ENCODE measurements at regions not wholly inside any gene's neighbourhood (a gene's known extent, or its start where the extent isn't known, plus 50 kb on each side); places are given as distances from the start of the nearest gene placed in this dataset.

- no peak for DNase-seq
- H3K23ac ChIP-seq (ENCODE audit: low read length), result no peak overlapping the region
- no peaks in the 10 kb centered on the region for H3K36me3 ChIP-seq (ENCODE audit: control insufficient read depth in 1 of 2, insufficient read depth in 2 of 2, low read length in 2 of 2)
- H3K27ac ChIP-seq (ENCODE audit: low read depth, low read length), result no peak overlapping the region
- H3K4me1 ChIP-seq (ENCODE audit: control insufficient read depth in 1 of 2, insufficient read depth in 2 of 2, low read length in 2 of 2), result no peaks in the 10 kb centered on the region
- H3K9ac ChIP-seq (ENCODE audit: low read length), result no peak overlapping the region
- no peaks in the 10 kb centered on the region for H3K27me3 ChIP-seq (ENCODE audit: insufficient read depth, low read length)
- peaks cover 6% of the 10 kb centered on the region for H3K9me3 ChIP-seq (ENCODE audit: insufficient read depth, low read depth, low read length)
- no peak overlapping the region for H2BK5ac ChIP-seq (ENCODE audit: low read depth, low read length, poor library complexity)
- no peak overlapping the region for H4K8ac ChIP-seq (ENCODE audit: low read depth, low read length)
- H3K14ac ChIP-seq (ENCODE audit: low read length), result no peak overlapping the region
- no peaks in the 10 kb centered on the region for H3K79me2 ChIP-seq (ENCODE audit: control insufficient read depth, insufficient read depth, low read length, poor library complexity)
- H3K79me1 ChIP-seq (ENCODE audit: low read length), result no peaks in the 10 kb centered on the region
- H2AK5ac ChIP-seq (ENCODE audit: low read length), result no peak overlapping the region
- no peak overlapping the region for H2BK12ac ChIP-seq (ENCODE audit: low read length)
- no CpG with 5 or more reads among the region's 1 CpG for WGBS (ENCODE audit: extremely low coverage, insufficient coverage, insufficient read length)
- no peak overlapping the region for H2AFZ ChIP-seq (ENCODE audit: insufficient read depth, low read length, poor library complexity)
- H4K12ac ChIP-seq (ENCODE audit: low read depth, low read length), result no peak overlapping the region
- no peak overlapping the region for H4K91ac ChIP-seq (ENCODE audit: low read depth, low read length)
- no peak overlapping the region for H2BK120ac ChIP-seq (ENCODE audit: insufficient read depth, low read length, poor library complexity)
- no peak overlapping the region for H3K4me3 ChIP-seq (ENCODE audit: low read depth, low read length)
- no peak overlapping the region for H3K18ac ChIP-seq (ENCODE audit: low read length)
- H3K4ac ChIP-seq (ENCODE audit: low read depth, low read length), result no peak overlapping the region
- H3K4me2 ChIP-seq (ENCODE audit: low read length), result no peak overlapping the region
Measured at GRCh38 chr4:18846313-18846712, 824.8 kb upstream of the LCORL start.

GRCh38 chr4:18844726-18845125 lies 823.2 kb upstream of the LCORL start:
- Histone ChIP-seq H2AFZ (ENCODE audit: insufficient read depth, low read length, poor library complexity) (no peak overlapping the region), H2BK5ac (ENCODE audit: low read depth, low read length, poor library complexity) (no peak overlapping the region), H2BK120ac (ENCODE audit: insufficient read depth, low read length, poor library complexity) (no peak overlapping the region), H3K36me3 (ENCODE audit: control insufficient read depth in 1 of 2, insufficient read depth in 2 of 2, low read length in 2 of 2) (no peaks in the 10 kb centered on the region), H3K14ac (ENCODE audit: low read length) (no peak overlapping the region), H3K79me1 (ENCODE audit: low read length) (no peaks in the 10 kb centered on the region), H3K9me3 (ENCODE audit: insufficient read depth, low read depth, low read length) (peaks cover 6% of the 10 kb centered on the region), H2AK5ac (ENCODE audit: low read length) (no peak overlapping the region), H4K8ac (ENCODE audit: low read depth, low read length) (no peak overlapping the region), H3K18ac (ENCODE audit: low read length) (no peak overlapping the region), H3K27ac (ENCODE audit: low read depth, low read length) (no peak overlapping the region), H3K9ac (ENCODE audit: low read length) (no peak overlapping the region), H3K4me3 (ENCODE audit: low read depth, low read length) (no peak overlapping the region), H3K27me3 (ENCODE audit: insufficient read depth, low read length) (no peaks in the 10 kb centered on the region), H4K12ac (ENCODE audit: low read depth, low read length) (no peak overlapping the region), H2BK12ac (ENCODE audit: low read length) (no peak overlapping the region), H4K91ac (ENCODE audit: low read depth, low read length) (no peak overlapping the region), H3K4me1 (ENCODE audit: control insufficient read depth in 1 of 2, insufficient read depth in 2 of 2, low read length in 2 of 2) (no peaks in the 10 kb centered on the region), H3K4ac (ENCODE audit: low read depth, low read length) (no peak overlapping the region), H3K23ac (ENCODE audit: low read length) (no peak overlapping the region), H3K4me2 (ENCODE audit: low read length) (no peak overlapping the region), H3K79me2 (ENCODE audit: control insufficient read depth, insufficient read depth, low read length, poor library complexity) (no peaks in the 10 kb centered on the region)
- WGBS (ENCODE audit: extremely low coverage, insufficient coverage, insufficient read length), result no CpG with 5 or more reads among the region's 1 CpG
- DNase-seq, result no peak

- Histone ChIP-seq H3K4me2 (ENCODE audit: low read length) (no peak overlapping the region), H3K27me3 (ENCODE audit: insufficient read depth, low read length) (no peaks in the 10 kb centered on the region), H3K4ac (ENCODE audit: low read depth, low read length) (no peak overlapping the region), H4K8ac (ENCODE audit: low read depth, low read length) (no peak overlapping the region), H4K12ac (ENCODE audit: low read depth, low read length) (no peak overlapping the region), H3K79me2 (ENCODE audit: control insufficient read depth, insufficient read depth, low read length, poor library complexity) (no peaks in the 10 kb centered on the region), H2BK12ac (ENCODE audit: low read length) (no peak overlapping the region), H4K91ac (ENCODE audit: low read depth, low read length) (no peak overlapping the region), H3K23ac (ENCODE audit: low read length) (no peak overlapping the region), H2BK5ac (ENCODE audit: low read depth, low read length, poor library complexity) (no peak overlapping the region), H2AFZ (ENCODE audit: insufficient read depth, low read length, poor library complexity) (no peak overlapping the region), H3K14ac (ENCODE audit: low read length) (no peak overlapping the region), H3K9ac (ENCODE audit: low read length) (no peak overlapping the region), H3K9me3 (ENCODE audit: insufficient read depth, low read depth, low read length) (peaks cover 6% of the 10 kb centered on the region), H3K4me1 (ENCODE audit: control insufficient read depth in 1 of 2, insufficient read depth in 2 of 2, low read length in 2 of 2) (no peaks in the 10 kb centered on the region), H3K36me3 (ENCODE audit: control insufficient read depth in 1 of 2, insufficient read depth in 2 of 2, low read length in 2 of 2) (no peaks in the 10 kb centered on the region), H3K4me3 (ENCODE audit: low read depth, low read length) (no peak overlapping the region), H3K27ac (ENCODE audit: low read depth, low read length) (no peak overlapping the region), H3K18ac (ENCODE audit: low read length) (no peak overlapping the region), H2BK120ac (ENCODE audit: insufficient read depth, low read length, poor library complexity) (no peak overlapping the region), H2AK5ac (ENCODE audit: low read length) (no peak overlapping the region), H3K79me1 (ENCODE audit: low read length) (no peaks in the 10 kb centered on the region)
- WGBS (ENCODE audit: extremely low coverage, insufficient coverage, insufficient read length), result no CpG with 5 or more reads among the region's 5 CpGs
- DNase-seq, result no peak
Measured at GRCh38 chr4:18842431-18842830, 820.9 kb upstream of the LCORL start.

GRCh38 chr4:18840481-18840880 lies 818.9 kb upstream of the LCORL start:
- Histone ChIP-seq H3K14ac (ENCODE audit: low read length) (no peak overlapping the region), H3K27me3 (ENCODE audit: insufficient read depth, low read length) (no peaks in the 10 kb centered on the region), H3K27ac (ENCODE audit: low read depth, low read length) (no peak overlapping the region), H3K4ac (ENCODE audit: low read depth, low read length) (no peak overlapping the region), H3K79me2 (ENCODE audit: control insufficient read depth, insufficient read depth, low read length, poor library complexity) (no peaks in the 10 kb centered on the region), H3K9me3 (ENCODE audit: insufficient read depth, low read depth, low read length) (peaks cover 6% of the 10 kb centered on the region), H3K4me3 (ENCODE audit: low read depth, low read length) (no peak overlapping the region), H3K4me1 (ENCODE audit: control insufficient read depth in 1 of 2, insufficient read depth in 2 of 2, low read length in 2 of 2) (no peaks in the 10 kb centered on the region), H3K9ac (ENCODE audit: low read length) (no peak overlapping the region), H2AFZ (ENCODE audit: insufficient read depth, low read length, poor library complexity) (no peak overlapping the region), H4K12ac (ENCODE audit: low read depth, low read length) (no peak overlapping the region), H3K18ac (ENCODE audit: low read length) (no peak overlapping the region), H4K91ac (ENCODE audit: low read depth, low read length) (no peak overlapping the region), H3K23ac (ENCODE audit: low read length) (no peak overlapping the region), H2BK5ac (ENCODE audit: low read depth, low read length, poor library complexity) (no peak overlapping the region), H4K8ac (ENCODE audit: low read depth, low read length) (no peak overlapping the region), H2AK5ac (ENCODE audit: low read length) (no peak overlapping the region), H3K4me2 (ENCODE audit: low read length) (no peak overlapping the region), H3K79me1 (ENCODE audit: low read length) (no peaks in the 10 kb centered on the region), H2BK120ac (ENCODE audit: insufficient read depth, low read length, poor library complexity) (no peak overlapping the region), H3K36me3 (ENCODE audit: control insufficient read depth in 1 of 2, insufficient read depth in 2 of 2, low read length in 2 of 2) (no peaks in the 10 kb centered on the region), H2BK12ac (ENCODE audit: low read length) (no peak overlapping the region)
- DNase-seq, result no peak
- WGBS (ENCODE audit: extremely low coverage, insufficient coverage, insufficient read length), result no CpG with 5 or more reads among the region's 3 CpGs
